CD4-positive, alpha-beta T cell treated with Interleukin-21 for 1 hour (primary cell): ENCODE measurements at regions not wholly inside any gene's neighbourhood (a gene's known extent, or its start where the extent isn't known, plus 50 kb on each side); places are given as distances from the start of the nearest gene placed in this dataset.
"Not testable (repeated sequence)": the region's sequence is repeated elsewhere in the genome, so short reads cannot be mapped to it uniquely, and the experiment has no call there.

Experiments
- DNase-seq: peaks from one replicate; pipeline ENCODE4 v3.0.0-alpha.2; 2020

GRCh38 chr5:125912028-125912427 lies 511.2 kb upstream of the GRAMD2B start:
- no peak for DNase-seq

GRCh38 chr5:125913200-125913599 lies 510.0 kb upstream of the GRAMD2B start:
- DNase-seq, result no peak

GRCh38 chr5:125914471-125914870 lies 508.7 kb upstream of the GRAMD2B start:
- no peak for DNase-seq

- DNase-seq, result not testable (repeated sequence)
Observed at GRCh38 chr5:125923958-125924357, 499.3 kb upstream of the GRAMD2B start.

DNA sequence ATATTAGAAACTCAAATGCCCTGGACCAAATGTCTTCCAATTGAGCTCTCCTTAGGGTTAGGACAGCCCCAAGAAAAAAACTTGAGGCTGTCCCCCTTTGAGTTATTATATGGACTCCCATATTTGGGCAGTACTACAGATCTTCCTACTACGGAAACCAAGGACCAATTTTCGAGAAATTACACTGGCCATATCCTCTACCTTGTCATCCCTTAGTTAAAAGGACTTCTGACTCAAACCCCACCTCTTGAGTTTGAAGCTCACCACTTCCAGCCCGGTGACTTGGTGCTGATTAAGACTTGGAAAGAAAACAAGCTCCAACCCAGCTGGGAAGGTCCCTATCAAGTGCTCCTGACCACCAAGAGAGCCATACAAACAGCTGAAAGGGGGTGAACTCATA lies 497.0 kb upstream of the GRAMD2B start:
- no peak for DNase-seq

DNA sequence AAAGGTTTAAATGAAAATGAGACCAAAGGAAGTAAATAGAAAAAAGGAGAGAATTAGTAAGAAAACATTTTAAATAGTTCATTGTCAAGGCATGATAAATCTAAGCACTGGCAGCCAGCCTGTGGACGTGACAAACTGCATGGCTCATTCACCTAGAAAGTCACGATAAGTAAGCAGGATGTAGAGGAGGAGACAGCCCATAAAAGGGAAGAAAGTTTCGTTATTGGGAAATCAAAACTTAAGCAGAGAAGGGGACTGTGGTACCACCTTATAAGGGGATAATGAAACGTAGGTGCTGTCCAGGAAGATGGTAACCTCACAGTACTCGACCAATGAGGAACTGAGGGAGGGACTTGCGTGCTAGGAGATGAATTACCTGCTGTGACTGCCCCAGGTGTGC lies 494.5 kb upstream of the GRAMD2B start:
- no peak for DNase-seq

GRCh38 chr5:125950012-125950615 lies 473.1 kb upstream of the GRAMD2B start:
- DNase-seq, result no peak

DNA sequence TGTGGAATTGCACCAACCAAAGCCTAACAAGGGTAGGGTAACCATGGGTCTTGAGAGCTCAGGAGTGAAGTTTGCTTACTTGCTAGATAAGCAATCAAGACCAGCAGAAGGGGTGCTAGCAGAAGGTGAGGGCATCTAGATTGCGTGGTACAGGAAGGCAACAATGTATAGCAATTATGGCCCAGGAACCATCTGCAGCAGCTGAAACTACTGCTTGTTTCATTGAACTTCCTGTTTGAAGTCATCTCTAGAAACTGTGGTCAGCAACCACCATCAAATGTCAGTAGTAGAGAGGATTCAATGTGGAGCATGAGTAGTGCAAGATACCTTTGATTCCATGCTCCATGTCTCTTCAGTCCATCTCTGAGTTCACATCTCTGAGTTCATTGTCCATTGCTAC lies 462.1 kb upstream of the GRAMD2B start:
- DNase-seq, result no peak

GRCh38 chr5:125965577-125965976 lies 457.6 kb upstream of the GRAMD2B start:
- no peak for DNase-seq

DNA sequence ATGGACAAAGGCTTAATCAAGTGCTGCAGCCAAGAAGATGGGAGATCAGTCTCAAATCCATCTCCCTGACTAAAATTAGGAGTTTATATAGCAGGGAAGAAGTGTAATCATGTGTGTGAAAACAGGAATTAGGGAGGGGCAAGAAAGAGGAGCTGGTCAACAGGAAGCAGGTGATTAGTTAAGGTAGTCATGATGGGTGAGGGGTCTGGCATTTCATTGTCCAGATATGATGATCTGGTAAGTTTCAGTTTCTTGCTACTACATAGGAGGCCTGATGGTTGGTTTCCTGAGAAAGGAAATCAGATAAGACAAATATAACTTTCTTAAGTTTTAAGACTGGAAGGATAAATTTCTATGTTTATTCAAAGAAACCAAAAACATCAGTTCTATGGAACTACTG lies 455.6 kb upstream of the GRAMD2B start:
- no peak for DNase-seq

GRCh38 chr5:125969011-125969813 lies 454.0 kb upstream of the GRAMD2B start:
- DNase-seq, result no peak

GRCh38 chr5:125969814-125970171 lies 453.4 kb upstream of the GRAMD2B start:
- no peak for DNase-seq

GRCh38 chr5:125970631-125971307 lies 452.4 kb upstream of the GRAMD2B start:
- DNase-seq, result no peak

DNA sequence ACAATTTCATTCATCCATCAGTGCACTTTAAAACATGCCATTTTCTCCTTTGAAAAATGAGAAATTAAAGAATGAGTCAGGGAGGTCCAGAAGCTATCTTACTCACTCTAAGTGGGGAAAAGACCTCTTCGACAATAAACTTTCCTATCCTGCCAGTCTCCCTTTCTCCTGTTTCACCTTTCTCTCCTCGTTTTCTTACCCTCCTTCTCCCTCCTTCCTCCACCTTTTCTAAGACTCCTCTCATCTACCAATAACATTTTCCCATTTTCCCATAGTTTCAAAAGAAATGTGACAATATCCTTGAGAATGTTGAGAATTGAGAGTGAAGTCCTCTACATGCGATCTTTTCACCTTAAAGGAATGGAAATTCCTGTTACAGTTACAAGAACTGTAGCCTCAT lies 450.5 kb upstream of the GRAMD2B start:
- DNase-seq, result no peak

- no peak for DNase-seq
Observed at GRCh38 chr5:125974679-125975078, 448.5 kb upstream of the GRAMD2B start.

GRCh38 chr5:125976421-125977000 lies 446.7 kb upstream of the GRAMD2B start:
- no peak for DNase-seq

GRCh38 chr5:125978015-125978414 lies 445.2 kb upstream of the GRAMD2B start:
- DNase-seq, result no peak

GRCh38 chr5:125979636-125980035 lies 443.6 kb upstream of the GRAMD2B start:
- no peak for DNase-seq

GRCh38 chr5:125981016-125981415 lies 442.2 kb upstream of the GRAMD2B start:
- DNase-seq, result no peak

- DNase-seq, result no peak
Observed at GRCh38 chr5:125987677-125988255, 435.4 kb upstream of the GRAMD2B start.

GRCh38 chr5:125992050-125992449 lies 431.2 kb upstream of the GRAMD2B start:
- DNase-seq, result no peak

GRCh38 chr5:125999271-126000030 lies 423.8 kb upstream of the GRAMD2B start:
- DNase-seq, result not testable (repeated sequence)

- no peak for DNase-seq
Observed at GRCh38 chr5:126000507-126000906, 422.7 kb upstream of the GRAMD2B start.
